ENCODE measurements at regions not wholly inside any gene's neighbourhood (a gene's known extent, or its start where the extent isn't known, plus 50 kb on each side); places are given as distances from the start of the nearest gene placed in this dataset.

DNA sequence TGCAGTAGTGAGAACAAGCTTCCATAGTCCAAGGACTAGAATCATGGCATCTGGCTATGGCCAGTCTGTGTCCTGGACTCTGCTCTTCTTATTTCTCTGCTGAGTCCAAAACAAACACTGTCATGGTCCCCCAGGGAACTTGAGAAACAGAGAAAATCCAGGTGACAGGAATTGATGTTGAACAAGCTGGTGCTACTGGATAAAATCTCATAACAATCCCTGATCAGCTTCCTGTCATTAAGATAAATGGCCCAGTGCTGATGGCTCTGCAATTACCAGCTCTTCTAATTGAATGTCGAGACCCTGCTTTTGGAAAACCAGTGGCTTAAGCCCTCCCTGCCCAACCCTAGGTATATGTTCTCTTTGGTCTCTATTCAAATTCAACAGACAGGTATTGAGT lies 58.8 kb upstream of the ARHGAP36 start:
- TF ChIP-seq POLR2A (IDR thresholded peaks at IDR 0.05; ENCODE audit: low read length) (no peak), GATA1 (IDR thresholded peaks at IDR 0.05; ENCODE audit: low read depth, low read length) (no peak)

Data from erythroblast (primary cell).